WTC11 (cell line): ENCODE measurements at regions not wholly inside any gene's neighbourhood (a gene's known extent, or its start where the extent isn't known, plus 50 kb on each side); places are given as distances from the start of the nearest gene placed in this dataset.
A peak's percentile ranks its signal among the peaks of the same experiment; 100 is the strongest.

ENCODE experiments used
- ATAC-seq: fragments of 200-7000 bp; cut with Tn5 transposase; 2 replicates; pipeline ENCODE4 v1.10.0; 2021; ENCODE audit warnings: mild to moderate bottlenecking, moderate library complexity
- CTCF ChIA-PET: fragments of 300-600 bp; sonication (Branson Sonifier 250); formaldehyde crosslinking; loops from one replicate; lab custom pipeline; 2021; ENCODE audit warnings: antibody characterized with exemption; lab: Charles Lee
- POLR2A ChIA-PET: fragments of 350-600 bp; sonication (Branson Sonifier 250); formaldehyde crosslinking; loops from one replicate; lab custom pipeline; 2021; ENCODE audit warnings: antibody characterized with exemption; lab: Charles Lee
- DNase-seq: peaks from one replicate; pipeline ENCODE4 v3.0.0; 2021; ENCODE audit warnings: low spot score
- H3K27ac Mint-ChIP-seq: 2 replicates; pipeline ENCODE4 v1.8.0; 2021; ENCODE audit warnings: mixed read lengths
- H3K27me3 Mint-ChIP-seq: 2 replicates; pipeline ENCODE4 v1.8.0; 2021; ENCODE audit warnings: low read depth, mild to moderate bottlenecking, moderate library complexity, mixed read lengths
- H3K36me3 Mint-ChIP-seq: 2 replicates; pipeline ENCODE4 v1.8.0; 2021; ENCODE audit warnings: mixed read lengths
- H3K4me1 Mint-ChIP-seq: 2 replicates; pipeline ENCODE4 v1.8.0; 2022; ENCODE audit warnings: mixed read lengths
- H3K4me3 Mint-ChIP-seq: 2 replicates; pipeline ENCODE4 v1.8.0; 2021; ENCODE audit warnings: mild to moderate bottlenecking, moderate library complexity, mixed read lengths
- H3K9me3 Mint-ChIP-seq: 2 replicates; pipeline ENCODE4 v1.8.0; 2021; ENCODE audit warnings: mixed read lengths
- AFF4 ChIP-seq: sonication (generic); formaldehyde crosslinking; IDR thresholded peaks from 2 replicates; pipeline ENCODE4 v1.8.1; 2023; ENCODE audit warnings: mild to moderate bottlenecking, missing genetic modification reagents, borderline replicate concordance
- ATF1 ChIP-seq: sonication (generic); formaldehyde crosslinking; IDR thresholded peaks from 2 replicates; pipeline ENCODE4 v1.8.1; 2023; ENCODE audit warnings: mild to moderate bottlenecking, moderate library complexity, missing genetic modification reagents
- CDX4 ChIP-seq: fragments of 250-450 bp; sonication (Bioruptor Pico); IDR thresholded peaks from 2 replicates; pipeline ENCODE4 v1.9.0; 2021; ENCODE audit warnings: moderate library complexity, mild to moderate bottlenecking, inconsistent platforms, borderline replicate concordance
- CREM ChIP-seq: sonication (generic); formaldehyde crosslinking; IDR thresholded peaks from 2 replicates; pipeline ENCODE4 v1.8.1; 2022; ENCODE audit warnings: mild to moderate bottlenecking, missing genetic modification reagents, moderate library complexity
- FOXJ3 ChIP-seq: sonication (generic); formaldehyde crosslinking; IDR thresholded peaks from 2 replicates; pipeline ENCODE4 v1.9.0; 2021; ENCODE audit warnings: missing genetic modification reagents, mild to moderate bottlenecking, borderline replicate concordance
- GTF2I ChIP-seq: fragments of 250-450 bp; sonication (Bioruptor Pico); conservative IDR thresholded peaks from 2 replicates; pipeline ENCODE4 v1.4.0; 2021; ENCODE audit warnings: mild to moderate bottlenecking
- JAZF1 ChIP-seq: fragments of 250-450 bp; sonication (Bioruptor Pico); IDR thresholded peaks from 2 replicates; pipeline ENCODE4 v1.9.0; 2021; ENCODE audit warnings: moderate library complexity, mild to moderate bottlenecking, inconsistent platforms
- MXD4 ChIP-seq: fragments of 250-450 bp; sonication (Bioruptor Pico); IDR thresholded peaks from 2 replicates; pipeline ENCODE4 v1.8.0; 2021; ENCODE audit warnings: mild to moderate bottlenecking, moderate library complexity, borderline replicate concordance
- MYBL2 ChIP-seq: sonication (generic); formaldehyde crosslinking; IDR thresholded peaks from 2 replicates; pipeline ENCODE4 v1.8.1; 2023; ENCODE audit warnings: mild to moderate bottlenecking, moderate library complexity, missing genetic modification reagents
- PREB ChIP-seq: sonication (generic); formaldehyde crosslinking; IDR thresholded peaks from 2 replicates; pipeline ENCODE4 v1.8.1; 2022; ENCODE audit warnings: mild to moderate bottlenecking, missing genetic modification reagents, moderate library complexity, borderline replicate concordance
- PRRX2 ChIP-seq: fragments of 250-450 bp; sonication (Bioruptor Pico); IDR thresholded peaks from 2 replicates; pipeline ENCODE4 v1.8.0; 2021; ENCODE audit warnings: mild to moderate bottlenecking
- RELA ChIP-seq: sonication (generic); formaldehyde crosslinking; IDR thresholded peaks from 2 replicates; pipeline ENCODE4 v1.8.1; 2022; ENCODE audit warnings: missing genetic modification reagents, mild to moderate bottlenecking, borderline replicate concordance
- STAT6 ChIP-seq: sonication (generic); formaldehyde crosslinking; conservative IDR thresholded peaks from 2 replicates; pipeline ENCODE4 v1.8.1; 2023; ENCODE audit warnings: mild to moderate bottlenecking, low read depth, missing genetic modification reagents, moderate library complexity
- ZNF121 ChIP-seq: sonication (generic); formaldehyde crosslinking; IDR thresholded peaks from 2 replicates; pipeline ENCODE4 v1.8.0; 2023; ENCODE audit warnings: missing genetic modification reagents
- ZNF263 ChIP-seq: sonication (generic); formaldehyde crosslinking; IDR thresholded peaks from 2 replicates; pipeline ENCODE4 v1.8.1; 2022; ENCODE audit warnings: low read depth, mild to moderate bottlenecking, moderate library complexity, missing genetic modification reagents
- TF ChIP-seq, protein P1 (sequence below): sonication (generic); formaldehyde crosslinking; IDR thresholded peaks from 2 replicates; pipeline ENCODE4 v1.8.1; 2022; ENCODE audit warnings: mild to moderate bottlenecking, moderate library complexity, missing genetic modification reagents
- TF ChIP-seq, protein P2 (sequence below): sonication (generic); formaldehyde crosslinking; IDR thresholded peaks from 2 replicates; pipeline ENCODE4 v1.8.0; 2023; ENCODE audit warnings: missing genetic modification reagents, mild to moderate bottlenecking, borderline replicate concordance

DNA sequence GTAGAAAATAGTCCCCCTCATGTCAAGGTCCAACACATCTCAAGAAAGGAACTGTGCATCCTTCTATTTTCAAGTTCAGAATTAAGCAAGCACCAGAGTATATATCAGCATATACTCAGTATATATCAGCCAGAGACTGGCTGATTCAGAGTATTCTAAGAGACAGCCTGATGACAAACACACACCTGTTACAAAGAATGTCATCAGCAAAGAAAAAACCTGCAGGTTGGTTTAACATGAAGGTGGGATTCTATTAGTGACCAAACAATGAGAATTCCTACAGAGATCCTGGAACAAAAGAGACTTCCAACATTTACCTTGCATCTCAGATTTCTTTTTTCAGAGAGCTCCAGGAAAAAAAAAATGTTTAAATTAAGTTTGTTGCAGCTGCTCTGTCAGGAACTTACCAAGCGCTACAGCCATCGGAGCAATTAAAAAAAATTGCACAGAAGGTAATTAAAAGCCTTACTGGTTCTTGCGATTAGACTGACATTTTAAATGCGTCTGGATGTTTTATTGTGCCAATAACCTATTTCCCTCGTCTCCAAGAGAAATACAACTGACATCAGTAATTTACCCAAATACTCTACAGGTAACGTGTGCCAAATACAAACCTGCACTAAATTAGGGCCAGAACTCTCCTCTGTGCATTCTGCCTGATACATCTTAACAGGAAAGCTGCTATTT is 218.1 kb downstream of the HNMT start:
- CTCF ChIA-PET, result no interaction called here
- H3K9me3 Mint-ChIP-seq, result no peaks in the 10 kb centered on the region
- no peak for TF ChIP-seq MXD4 (CRISPR knock-in tag)
- no peak for TF ChIP-seq FOXJ3 (CRISPR knock-in tag)
- no peak for TF ChIP-seq RELA
- no peak for TF ChIP-seq STAT6 (CRISPR knock-in tag)
- no peak for TF ChIP-seq ATF1
- TF ChIP-seq, protein P1, sequence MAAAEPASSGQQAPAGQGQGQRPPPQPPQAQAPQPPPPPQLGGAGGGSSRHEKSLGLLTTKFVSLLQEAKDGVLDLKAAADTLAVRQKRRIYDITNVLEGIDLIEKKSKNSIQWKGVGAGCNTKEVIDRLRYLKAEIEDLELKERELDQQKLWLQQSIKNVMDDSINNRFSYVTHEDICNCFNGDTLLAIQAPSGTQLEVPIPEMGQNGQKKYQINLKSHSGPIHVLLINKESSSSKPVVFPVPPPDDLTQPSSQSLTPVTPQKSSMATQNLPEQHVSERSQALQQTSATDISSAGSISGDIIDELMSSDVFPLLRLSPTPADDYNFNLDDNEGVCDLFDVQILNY (CRISPR knock-in tag), result no peak
- TF ChIP-seq JAZF1 (CRISPR knock-in tag), result no peak
- TF ChIP-seq ZNF263 (CRISPR knock-in tag), result no peak
- no peak for TF ChIP-seq PREB
- H3K27ac Mint-ChIP-seq, result no peak overlapping the region
- POLR2A ChIA-PET, result no interaction called here
- no peaks in the 10 kb centered on the region for H3K36me3 Mint-ChIP-seq
- peaks cover 44% of the 10 kb centered on the region for H3K4me1 Mint-ChIP-seq
- H3K4me3 Mint-ChIP-seq, result no peak overlapping the region
- ATAC-seq (peak; percentile 50), DNase-seq (no peak)
- no peaks in the 10 kb centered on the region for H3K27me3 Mint-ChIP-seq

DNA sequence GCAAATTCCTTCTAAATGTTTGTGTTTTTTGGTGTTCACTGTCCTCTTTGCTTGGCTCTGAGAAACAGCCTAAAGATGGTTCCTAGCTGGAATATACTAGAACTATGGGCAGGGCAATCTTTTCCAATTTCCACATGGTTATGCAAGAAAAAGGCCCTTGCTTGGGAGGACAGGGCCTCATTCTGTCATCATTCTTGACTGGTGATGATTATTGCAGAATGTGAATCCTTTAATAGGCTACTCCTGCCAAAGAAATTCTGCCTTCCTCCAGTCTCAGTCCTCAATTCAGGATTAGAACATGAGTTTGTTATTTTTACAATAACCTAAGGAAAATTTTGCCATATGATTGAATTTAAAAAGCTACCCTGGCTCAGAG is 218.7 kb downstream of the HNMT start:
- CTCF ChIA-PET, result interaction anchor here (0.7 kb wide), 1 partner anchor 294 kb away, joined by 4 read pairs; no protein-coding TSS in a partner anchor
- H3K9me3 Mint-ChIP-seq, result no peaks in the 10 kb centered on the region
- no peak for ATAC-seq

More for the DNA sequence above, 218.7 kb downstream of the HNMT start:
- H3K4me1 Mint-ChIP-seq, result peaks cover 47% of the 10 kb centered on the region
- no peak for DNase-seq
- no peak overlapping the region for H3K4me3 Mint-ChIP-seq
- H3K27me3 Mint-ChIP-seq, result no peaks in the 10 kb centered on the region
- TF ChIP-seq CDX4 (CRISPR knock-in tag) (no peak), FOXJ3 (CRISPR knock-in tag) (no peak), CREM (CRISPR knock-in tag) (no peak), MYBL2 (CRISPR knock-in tag) (no peak), PREB (no peak), GTF2I (CRISPR knock-in tag) (no peak), ZNF121 (CRISPR knock-in tag) (no peak), PRRX2 (CRISPR knock-in tag) (no peak), AFF4 (CRISPR knock-in tag) (no peak)
- TF ChIP-seq, protein P2, sequence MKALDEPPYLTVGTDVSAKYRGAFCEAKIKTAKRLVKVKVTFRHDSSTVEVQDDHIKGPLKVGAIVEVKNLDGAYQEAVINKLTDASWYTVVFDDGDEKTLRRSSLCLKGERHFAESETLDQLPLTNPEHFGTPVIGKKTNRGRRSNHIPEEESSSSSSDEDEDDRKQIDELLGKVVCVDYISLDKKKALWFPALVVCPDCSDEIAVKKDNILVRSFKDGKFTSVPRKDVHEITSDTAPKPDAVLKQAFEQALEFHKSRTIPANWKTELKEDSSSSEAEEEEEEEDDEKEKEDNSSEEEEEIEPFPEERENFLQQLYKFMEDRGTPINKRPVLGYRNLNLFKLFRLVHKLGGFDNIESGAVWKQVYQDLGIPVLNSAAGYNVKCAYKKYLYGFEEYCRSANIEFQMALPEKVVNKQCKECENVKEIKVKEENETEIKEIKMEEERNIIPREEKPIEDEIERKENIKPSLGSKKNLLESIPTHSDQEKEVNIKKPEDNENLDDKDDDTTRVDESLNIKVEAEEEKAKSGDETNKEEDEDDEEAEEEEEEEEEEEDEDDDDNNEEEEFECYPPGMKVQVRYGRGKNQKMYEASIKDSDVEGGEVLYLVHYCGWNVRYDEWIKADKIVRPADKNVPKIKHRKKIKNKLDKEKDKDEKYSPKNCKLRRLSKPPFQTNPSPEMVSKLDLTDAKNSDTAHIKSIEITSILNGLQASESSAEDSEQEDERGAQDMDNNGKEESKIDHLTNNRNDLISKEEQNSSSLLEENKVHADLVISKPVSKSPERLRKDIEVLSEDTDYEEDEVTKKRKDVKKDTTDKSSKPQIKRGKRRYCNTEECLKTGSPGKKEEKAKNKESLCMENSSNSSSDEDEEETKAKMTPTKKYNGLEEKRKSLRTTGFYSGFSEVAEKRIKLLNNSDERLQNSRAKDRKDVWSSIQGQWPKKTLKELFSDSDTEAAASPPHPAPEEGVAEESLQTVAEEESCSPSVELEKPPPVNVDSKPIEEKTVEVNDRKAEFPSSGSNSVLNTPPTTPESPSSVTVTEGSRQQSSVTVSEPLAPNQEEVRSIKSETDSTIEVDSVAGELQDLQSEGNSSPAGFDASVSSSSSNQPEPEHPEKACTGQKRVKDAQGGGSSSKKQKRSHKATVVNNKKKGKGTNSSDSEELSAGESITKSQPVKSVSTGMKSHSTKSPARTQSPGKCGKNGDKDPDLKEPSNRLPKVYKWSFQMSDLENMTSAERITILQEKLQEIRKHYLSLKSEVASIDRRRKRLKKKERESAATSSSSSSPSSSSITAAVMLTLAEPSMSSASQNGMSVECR (CRISPR knock-in tag), result no peak
- H3K36me3 Mint-ChIP-seq, result no peaks in the 10 kb centered on the region
- H3K27ac Mint-ChIP-seq, result no peak overlapping the region; the same call in 1 of the 2 replicates
- POLR2A ChIA-PET, result no interaction called here
